ENCODE measurements at regions not wholly inside any gene's neighbourhood (a gene's known extent, or its start where the extent isn't known, plus 50 kb on each side); places are given as distances from the start of the nearest gene placed in this dataset.

- Mint-ChIP-seq H3K4me3 (no peak overlapping the region), H3K9me3 (no peaks in the 10 kb centered on the region), H3K36me3 (ENCODE audit: low read depth) (no peaks in the 10 kb centered on the region), H3K27me3 (peaks cover 2% of the 10 kb centered on the region), H3K27ac (no peak overlapping the region), H3K4me1 (ENCODE audit: low read depth) (no peaks in the 10 kb centered on the region)
- intact Hi-C loops (cut with micrococcal nuclease): no loop called here
Measured at GRCh38 chr2:19667085-19667484, 234.7 kb downstream of the TTC32 start.

- Mint-ChIP-seq H3K4me3 (no peak overlapping the region), H3K9me3 (no peaks in the 10 kb centered on the region), H3K4me1 (ENCODE audit: low read depth) (no peaks in the 10 kb centered on the region), H3K27me3 (peaks cover 2% of the 10 kb centered on the region), H3K27ac (no peak overlapping the region), H3K36me3 (ENCODE audit: low read depth) (no peaks in the 10 kb centered on the region)
- intact Hi-C loops (cut with micrococcal nuclease): no loop called here
Measured at GRCh38 chr2:19664646-19665045, 237.1 kb downstream of the TTC32 start.

GRCh38 chr2:19659024-19659792 is 242.6 kb downstream of the TTC32 start:
- Mint-ChIP-seq H3K36me3 (ENCODE audit: low read depth) (no peaks in the 10 kb centered on the region), H3K4me1 (ENCODE audit: low read depth) (no peaks in the 10 kb centered on the region), H3K4me3 (no peak overlapping the region), H3K9me3 (peaks cover 11% of the 10 kb centered on the region), H3K27ac (no peak overlapping the region), H3K27me3 (no peaks in the 10 kb centered on the region)
- intact Hi-C loops (cut with micrococcal nuclease): no loop called here

GRCh38 chr2:19656011-19656410 is 245.8 kb downstream of the TTC32 start:
- intact Hi-C loops (cut with micrococcal nuclease): no loop called here
- peaks cover 11% of the 10 kb centered on the region for H3K9me3 Mint-ChIP-seq
- no peak overlapping the region for H3K4me3 Mint-ChIP-seq
- H3K27me3 Mint-ChIP-seq: no peaks in the 10 kb centered on the region
- no peaks in the 10 kb centered on the region for H3K4me1 Mint-ChIP-seq (ENCODE audit: low read depth)
- H3K27ac Mint-ChIP-seq: no peak overlapping the region
- no peaks in the 10 kb centered on the region for H3K36me3 Mint-ChIP-seq (ENCODE audit: low read depth)

GRCh38 chr2:19654310-19655090 is 247.3 kb downstream of the TTC32 start:
- intact Hi-C loops (cut with micrococcal nuclease): no loop called here
- Mint-ChIP-seq H3K4me3 (no peak overlapping the region), H3K27ac (no peak overlapping the region), H3K4me1 (ENCODE audit: low read depth) (no peaks in the 10 kb centered on the region), H3K36me3 (ENCODE audit: low read depth) (no peaks in the 10 kb centered on the region), H3K9me3 (peaks cover 11% of the 10 kb centered on the region), H3K27me3 (no peaks in the 10 kb centered on the region)

GRCh38 chr2:19653509-19653908 is 248.3 kb downstream of the TTC32 start:
- Mint-ChIP-seq H3K27ac (no peak overlapping the region), H3K9me3 (peaks cover 11% of the 10 kb centered on the region), H3K36me3 (ENCODE audit: low read depth) (no peaks in the 10 kb centered on the region), H3K27me3 (no peaks in the 10 kb centered on the region), H3K4me3 (no peak overlapping the region), H3K4me1 (ENCODE audit: low read depth) (no peaks in the 10 kb centered on the region)
- intact Hi-C loops (cut with micrococcal nuclease): no loop called here

- intact Hi-C loops (cut with micrococcal nuclease): no loop called here
- no peaks in the 10 kb centered on the region for H3K36me3 Mint-ChIP-seq (ENCODE audit: low read depth)
Measured at GRCh38 chr2:19652811-19653210, 249.0 kb downstream of the TTC32 start.

GRCh38 chr2:19651466-19651865 is 250.3 kb downstream of the TTC32 start:
- intact Hi-C loops (cut with micrococcal nuclease): no loop called here
- Mint-ChIP-seq H3K4me1 (ENCODE audit: low read depth) (no peaks in the 10 kb centered on the region), H3K4me3 (no peak overlapping the region), H3K27me3 (peaks cover 2% of the 10 kb centered on the region), H3K9me3 (no peaks in the 10 kb centered on the region), H3K27ac (no peak overlapping the region), H3K36me3 (ENCODE audit: low read depth) (no peaks in the 10 kb centered on the region)

More at GRCh38 chr2:19652811-19653210, 249.0 kb downstream of the TTC32 start:
- Mint-ChIP-seq H3K4me3 (no peak overlapping the region), H3K27me3 (no peaks in the 10 kb centered on the region), H3K4me1 (ENCODE audit: low read depth) (no peaks in the 10 kb centered on the region), H3K27ac (no peak overlapping the region), H3K9me3 (peaks cover 5% of the 10 kb centered on the region)

GRCh38 chr2:19649785-19650380 is 251.9 kb downstream of the TTC32 start:
- Mint-ChIP-seq H3K9me3 (no peaks in the 10 kb centered on the region), H3K4me1 (ENCODE audit: low read depth) (no peaks in the 10 kb centered on the region), H3K27me3 (peaks cover 2% of the 10 kb centered on the region), H3K4me3 (no peak overlapping the region), H3K27ac (no peak overlapping the region), H3K36me3 (ENCODE audit: low read depth) (no peaks in the 10 kb centered on the region)
- intact Hi-C loops (cut with micrococcal nuclease): no loop called here

GRCh38 chr2:19649142-19649541 is 252.6 kb downstream of the TTC32 start:
- no peaks in the 10 kb centered on the region for H3K9me3 Mint-ChIP-seq
- H3K27ac Mint-ChIP-seq: no peak overlapping the region
- intact Hi-C loops (cut with micrococcal nuclease): no loop called here
- peaks cover 2% of the 10 kb centered on the region for H3K27me3 Mint-ChIP-seq
- H3K4me3 Mint-ChIP-seq: no peak overlapping the region
- H3K36me3 Mint-ChIP-seq (ENCODE audit: low read depth): no peaks in the 10 kb centered on the region
- no peaks in the 10 kb centered on the region for H3K4me1 Mint-ChIP-seq (ENCODE audit: low read depth)

GRCh38 chr2:19648583-19648982 is 253.2 kb downstream of the TTC32 start:
- Mint-ChIP-seq H3K36me3 (ENCODE audit: low read depth) (no peaks in the 10 kb centered on the region), H3K9me3 (no peaks in the 10 kb centered on the region), H3K27ac (no peak overlapping the region), H3K27me3 (peaks cover 2% of the 10 kb centered on the region), H3K4me1 (ENCODE audit: low read depth) (no peaks in the 10 kb centered on the region), H3K4me3 (no peak overlapping the region)
- intact Hi-C loops (cut with micrococcal nuclease): no loop called here

- H3K4me1 Mint-ChIP-seq (ENCODE audit: low read depth): no peaks in the 10 kb centered on the region
- H3K4me3 Mint-ChIP-seq: no peak overlapping the region
- no peaks in the 10 kb centered on the region for H3K36me3 Mint-ChIP-seq (ENCODE audit: low read depth)
- H3K9me3 Mint-ChIP-seq: no peaks in the 10 kb centered on the region
- no peak overlapping the region for H3K27ac Mint-ChIP-seq
- H3K27me3 Mint-ChIP-seq: peaks cover 2% of the 10 kb centered on the region
- intact Hi-C loops (cut with micrococcal nuclease): no loop called here
Measured at GRCh38 chr2:19646987-19647386, 254.8 kb downstream of the TTC32 start.

GRCh38 chr2:19644763-19645162 is 257.0 kb downstream of the TTC32 start:
- Mint-ChIP-seq H3K9me3 (no peaks in the 10 kb centered on the region), H3K4me3 (no peak overlapping the region), H3K36me3 (ENCODE audit: low read depth) (no peaks in the 10 kb centered on the region), H3K4me1 (ENCODE audit: low read depth) (no peaks in the 10 kb centered on the region), H3K27me3 (peaks cover 2% of the 10 kb centered on the region), H3K27ac (no peak overlapping the region)
- intact Hi-C loops (cut with micrococcal nuclease): no loop called here

- Mint-ChIP-seq H3K9me3 (no peaks in the 10 kb centered on the region), H3K4me1 (ENCODE audit: low read depth) (no peaks in the 10 kb centered on the region), H3K27me3 (peaks cover 2% of the 10 kb centered on the region), H3K36me3 (ENCODE audit: low read depth) (no peaks in the 10 kb centered on the region), H3K27ac (no peak overlapping the region), H3K4me3 (no peak overlapping the region)
- intact Hi-C loops (cut with micrococcal nuclease): no loop called here
Measured at GRCh38 chr2:19643117-19643518, 258.7 kb downstream of the TTC32 start.
